ENCODE measurements at regions not wholly inside any gene's neighbourhood (a gene's known extent, or its start where the extent isn't known, plus 50 kb on each side); places are given as distances from the start of the nearest gene placed in this dataset.

DNA sequence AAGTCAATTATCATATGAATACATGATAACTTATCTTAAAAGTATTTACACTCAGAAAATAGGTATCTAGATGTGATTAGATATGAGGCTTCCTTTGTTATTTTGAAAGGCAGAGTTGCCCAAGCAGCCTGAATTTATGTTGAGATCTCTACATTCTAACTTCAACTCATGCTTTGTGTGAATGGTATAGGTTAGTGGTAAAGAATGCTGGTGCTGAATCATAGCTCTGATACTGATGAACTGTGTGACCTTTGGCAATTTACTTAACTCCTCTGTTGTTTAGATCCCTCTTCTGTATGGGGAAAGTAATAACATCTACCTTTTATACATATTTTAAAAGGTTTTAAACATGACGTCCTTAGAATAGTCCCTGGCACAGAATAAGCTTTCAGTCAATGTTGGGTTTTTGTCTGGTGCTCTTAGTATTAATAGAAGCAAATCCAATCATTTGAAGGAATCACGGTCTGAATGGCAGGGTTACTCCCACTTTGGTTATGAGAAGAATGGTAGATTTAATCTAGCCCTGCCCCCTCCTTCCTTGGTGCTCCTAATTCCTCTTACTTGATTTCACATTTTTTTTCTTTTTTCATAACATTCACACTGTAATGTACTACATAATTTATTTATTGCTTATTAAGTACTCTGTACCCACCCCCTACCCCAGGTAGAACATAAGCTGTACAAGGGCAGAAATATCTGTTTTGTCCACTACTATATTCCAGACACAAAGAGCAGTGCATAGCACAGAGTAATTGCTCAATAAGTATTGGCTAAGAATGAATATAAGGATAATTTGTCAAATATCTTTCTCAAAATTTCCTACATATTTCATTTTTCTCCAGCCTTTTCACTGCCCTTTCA lies 203.3 kb upstream of the KRR1 start:
- Mint-ChIP-seq H3K4me3 (no peak overlapping the region), H3K27ac (no peak overlapping the region), H3K27me3 (ENCODE audit: insufficient read depth, low read depth, poor library complexity) (peaks cover 4% of the 10 kb centered on the region), H3K36me3 (ENCODE audit: low read depth) (no peaks in the 10 kb centered on the region), H3K4me1 (peaks cover 41% of the 10 kb centered on the region), H3K9me3 (no peaks in the 10 kb centered on the region)
- Histone ChIP-seq H3K27me3 (ENCODE audit: insufficient read depth) (no peaks in the 10 kb centered on the region), H3K9me2 (ENCODE audit: insufficient read depth) (no peaks in the 10 kb centered on the region), H3K4me1 (ENCODE audit: insufficient read depth) (peaks cover 33% of the 10 kb centered on the region), H3K79me2 (replicated peaks; ENCODE audit: insufficient read depth) (no peaks in the 10 kb centered on the region), H2AFZ (no peak overlapping the region), H3F3A (replicated peaks; ENCODE audit: low read depth) (no peaks in the 10 kb centered on the region), H3K4me3 (no peak overlapping the region), H3K27ac (ENCODE audit: low read depth) (no peak overlapping the region), H4K20me1 (replicated peaks; ENCODE audit: insufficient read depth) (no peaks in the 10 kb centered on the region), H3K36me3 (ENCODE audit: insufficient read depth) (no peaks in the 10 kb centered on the region), H3K4me2 (no peak overlapping the region)
- DNase-seq (ENCODE audit: low spot score): no peak
- no peak; the same call in 2 of the 3 replicates for ATAC-seq
- no peak for TF ChIP-seq ZNF114 (CRISPR knock-in tag; IDR thresholded peaks at IDR 0.05)
- TF ChIP-seq EZH2phosphoT487 (IDR thresholded peaks at IDR 0.05; ENCODE audit: unreplicated experiment): no peak
- no peak for TF ChIP-seq CREB1 (CRISPR knock-in tag; IDR thresholded peaks at IDR 0.05; ENCODE audit: low read depth)
- TF ChIP-seq EZH2 (IDR thresholded peaks at IDR 0.05; ENCODE audit: low read depth, unreplicated experiment): no peak
- no peak for TF ChIP-seq STAT1 (IDR thresholded peaks at IDR 0.05; ENCODE audit: unreplicated experiment)
- TF ChIP-seq ZNF462 (CRISPR knock-in tag; IDR thresholded peaks at IDR 0.05): no peak

All from GM23338 (cell line).